NCI-H2227 (cell line): ENCODE measurements at regions not wholly inside any gene's neighbourhood (a gene's known extent, or its start where the extent isn't known, plus 50 kb on each side); places are given as distances from the start of the nearest gene placed in this dataset.
A peak's percentile ranks its signal among the peaks of the same experiment; 100 is the strongest.

Source experiments
- DNase-seq: peaks from one replicate; lab custom pipeline; 2025; ENCODE audit not compliant: unreplicated experiment; lab: John Stamatoyannopoulos, UW

GRCh38 chr2:65710356-65710755, 278.0 kb upstream of the SPRED2 start:
- DNase-seq, result no peak

GRCh38 chr2:65708086-65708485, 275.7 kb upstream of the SPRED2 start:
- DNase-seq, result no peak

DNA sequence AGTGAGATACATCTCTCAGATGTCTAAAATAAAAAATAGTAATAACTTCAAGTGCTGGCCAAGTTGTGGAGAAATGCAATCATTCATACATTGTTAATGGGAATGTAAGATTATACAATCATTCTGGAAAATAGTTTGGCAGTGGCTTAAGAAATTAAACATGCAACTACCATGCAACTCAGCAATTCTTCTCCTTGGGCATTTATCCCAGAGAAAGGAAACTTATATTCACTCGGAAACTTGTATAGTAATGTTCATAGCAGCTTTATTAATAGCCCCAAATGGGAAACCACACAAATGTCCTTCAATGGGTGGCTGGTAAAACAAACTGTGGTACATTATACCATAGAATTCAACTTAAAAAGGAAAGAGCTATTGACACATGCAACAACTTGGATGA, 274.0 kb upstream of the SPRED2 start:
- DNase-seq, result no peak

DNA sequence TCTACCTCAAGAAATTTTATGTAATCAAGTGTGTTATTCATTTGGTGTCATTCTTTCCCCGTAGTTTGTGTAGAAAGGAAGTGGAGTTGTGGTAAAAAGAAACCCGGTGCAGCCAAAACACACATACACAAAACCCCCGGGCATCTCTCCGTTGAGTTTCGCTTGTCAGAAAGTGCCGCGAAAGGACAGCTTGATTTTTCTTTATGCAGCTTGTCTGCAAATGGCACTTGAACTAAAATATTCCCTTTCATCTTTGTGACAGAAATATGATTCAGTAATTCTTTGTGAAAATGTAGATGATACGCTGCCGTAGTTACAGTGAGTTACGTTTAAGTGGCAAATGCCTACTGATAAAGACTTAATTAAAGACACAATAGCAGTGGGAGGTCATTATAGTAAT, 268.8 kb upstream of the SPRED2 start:
- peak; percentile 12 for DNase-seq

DNA sequence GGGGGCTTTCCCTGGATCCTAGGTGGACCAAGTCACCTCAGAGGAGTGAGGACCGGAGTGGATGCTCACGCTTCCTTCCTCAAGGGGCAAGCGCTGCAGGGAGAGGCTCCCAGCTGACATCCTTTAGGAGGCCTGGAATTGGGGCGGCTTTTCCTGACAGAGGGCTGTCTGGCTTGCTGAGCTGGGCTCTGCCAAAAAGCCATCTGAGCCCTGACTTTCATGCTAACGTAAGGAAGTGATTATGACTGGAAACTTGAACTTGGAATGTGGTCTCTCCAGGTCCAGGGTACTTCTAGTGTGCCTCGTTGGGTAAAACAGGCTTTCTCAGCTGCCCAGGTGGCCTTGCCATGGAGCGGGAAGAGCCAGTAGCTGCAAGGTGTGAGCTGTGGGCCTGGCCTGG, 268.3 kb upstream of the SPRED2 start:
- no peak for DNase-seq

DNA sequence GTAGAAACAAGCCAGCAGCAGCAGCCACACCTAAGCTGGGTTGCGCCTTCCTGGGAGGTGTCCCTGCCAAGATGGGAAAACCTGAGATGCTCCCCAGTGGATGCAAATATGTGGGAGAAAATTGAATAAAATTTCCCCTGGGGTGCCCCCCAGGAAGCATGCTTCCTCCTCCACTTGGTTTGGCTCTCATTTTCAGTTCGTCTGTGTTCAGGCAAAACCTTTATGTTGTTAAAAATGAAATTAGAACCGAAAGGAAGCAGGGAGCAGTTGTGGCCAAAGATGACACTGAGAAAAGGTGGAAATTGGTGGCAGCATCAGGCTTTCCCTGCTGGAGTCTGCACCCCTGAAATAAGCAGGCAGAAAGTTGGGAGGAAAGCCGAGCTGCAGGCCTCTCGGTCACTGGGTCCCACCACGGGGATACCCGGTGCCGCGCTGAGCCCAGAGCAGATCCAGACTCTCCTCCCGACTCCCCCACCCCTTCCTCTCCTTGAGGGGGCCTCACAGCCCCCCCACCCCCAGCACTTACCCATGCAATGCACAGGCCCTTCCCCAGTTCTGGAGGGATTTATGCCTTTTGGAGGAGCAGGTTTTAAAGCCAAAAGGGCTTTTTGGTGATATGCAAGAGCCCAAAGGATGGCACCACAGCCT, 267.7 kb upstream of the SPRED2 start:
- no peak for DNase-seq

DNA sequence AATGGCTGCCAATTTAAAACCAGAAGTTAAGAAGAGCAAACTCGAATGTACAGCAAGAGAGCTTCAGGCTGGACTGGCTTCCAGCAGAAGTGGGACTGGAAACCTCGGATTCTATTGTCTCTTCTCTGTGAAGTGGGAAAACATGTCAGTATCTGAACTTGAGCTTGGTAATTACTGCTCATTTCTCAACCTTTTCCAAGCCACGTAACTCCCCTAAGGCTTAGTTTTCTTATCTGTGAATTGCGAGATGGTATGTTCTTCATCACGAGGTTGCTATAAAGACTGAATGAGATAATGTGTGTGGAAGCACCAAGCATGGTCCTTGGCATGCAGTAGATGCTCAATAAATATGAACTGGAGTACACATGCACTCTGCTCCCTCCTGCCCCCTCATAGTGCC, 259.4 kb upstream of the SPRED2 start:
- no peak for DNase-seq

GRCh38 chr2:65688141-65688886, 255.9 kb upstream of the SPRED2 start:
- DNase-seq, result no peak

DNA sequence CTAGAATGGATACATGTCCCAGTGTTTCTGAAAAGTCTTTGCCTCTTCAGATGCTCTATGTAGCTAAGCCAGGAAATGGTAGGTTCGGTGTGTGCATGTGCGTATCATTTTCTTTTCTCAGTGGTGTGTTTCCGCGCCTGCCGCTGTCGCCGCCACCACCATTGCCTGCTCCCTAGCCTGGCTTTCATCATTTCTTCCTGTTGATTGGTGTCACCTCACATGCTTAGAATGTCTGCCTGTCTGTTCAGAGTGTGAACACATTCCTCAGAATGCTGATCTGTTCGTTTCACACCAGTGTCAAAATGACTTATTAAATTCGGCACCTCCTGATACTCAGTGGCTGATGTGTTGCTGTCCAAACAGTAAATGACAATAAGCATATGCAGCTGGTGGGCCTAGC, 255.2 kb upstream of the SPRED2 start:
- DNase-seq, result no peak

GRCh38 chr2:65686928-65687521, 254.6 kb upstream of the SPRED2 start:
- peak; percentile 1 for DNase-seq

DNA sequence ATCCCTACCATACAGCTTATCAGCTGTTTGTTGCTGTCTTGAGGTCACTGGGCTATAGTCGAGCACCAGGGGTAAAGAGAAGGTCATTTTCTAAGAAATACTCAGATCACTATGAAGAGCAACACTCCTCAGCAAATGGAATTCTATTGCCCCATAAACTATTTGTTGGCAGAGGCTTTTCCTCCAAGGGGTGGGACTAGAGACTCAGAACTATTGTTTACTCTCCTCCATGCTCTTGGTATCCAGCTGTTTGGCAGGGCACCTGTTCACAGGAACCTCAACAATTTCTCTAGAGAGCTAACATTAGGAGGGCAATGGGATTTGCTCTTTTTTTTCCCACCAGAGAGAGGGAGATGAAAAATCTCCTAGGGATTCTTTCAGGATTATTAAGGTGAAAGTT, 249.1 kb upstream of the SPRED2 start:
- no peak for DNase-seq

DNA sequence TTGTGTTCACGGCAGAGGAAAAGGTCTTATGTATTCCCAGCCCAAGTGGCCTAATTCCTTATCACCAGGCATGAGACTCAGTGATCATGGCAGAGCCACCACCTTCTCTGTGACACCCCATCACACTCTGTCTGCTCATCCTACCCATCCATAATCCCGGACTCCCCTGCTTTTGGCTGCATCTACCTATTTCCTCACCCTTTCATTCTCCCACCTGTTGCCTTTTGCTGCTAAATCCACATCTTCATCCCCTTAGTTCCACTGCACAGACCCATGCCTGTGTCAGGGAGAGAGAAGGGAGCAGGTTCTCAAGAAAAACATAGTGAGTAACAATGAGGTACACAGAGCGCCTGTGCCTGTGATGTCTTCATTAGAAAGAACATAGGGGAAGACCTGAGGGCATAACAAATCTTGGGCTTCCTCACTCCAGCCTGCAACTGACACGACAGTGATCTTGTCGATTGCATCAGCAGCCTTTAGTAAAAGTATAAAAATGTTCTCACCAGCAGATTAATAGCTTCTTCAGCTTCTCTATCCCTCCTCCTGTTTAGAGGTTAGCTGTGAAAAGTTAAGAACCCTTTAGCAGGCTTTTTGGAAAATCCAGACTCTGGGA, 246.5 kb upstream of the SPRED2 start:
- no peak for DNase-seq

DNA sequence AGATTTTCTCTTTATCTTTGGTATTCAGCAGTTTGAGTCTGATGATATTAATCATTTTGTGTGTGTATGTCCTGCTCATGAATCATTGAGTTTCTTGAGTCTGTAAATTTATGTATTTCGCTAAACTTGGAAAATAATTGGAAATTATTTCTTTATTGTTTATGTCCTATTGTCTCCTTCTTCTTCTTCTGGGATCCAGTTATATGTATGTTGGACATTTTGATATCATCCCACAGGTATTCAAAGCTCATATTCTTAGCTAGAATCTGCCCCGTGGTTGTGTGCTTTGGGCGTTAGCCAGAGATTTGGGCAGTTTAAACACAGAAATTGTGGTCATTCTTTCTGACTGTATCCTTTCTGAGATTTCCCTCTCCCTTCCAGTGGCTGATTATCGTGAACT, 243.0 kb upstream of the SPRED2 start:
- DNase-seq, result no peak

GRCh38 chr2:65671670-65672242, 239.4 kb upstream of the SPRED2 start:
- no peak for DNase-seq

GRCh38 chr2:65669574-65669973, 237.2 kb upstream of the SPRED2 start:
- DNase-seq, result no peak

DNA sequence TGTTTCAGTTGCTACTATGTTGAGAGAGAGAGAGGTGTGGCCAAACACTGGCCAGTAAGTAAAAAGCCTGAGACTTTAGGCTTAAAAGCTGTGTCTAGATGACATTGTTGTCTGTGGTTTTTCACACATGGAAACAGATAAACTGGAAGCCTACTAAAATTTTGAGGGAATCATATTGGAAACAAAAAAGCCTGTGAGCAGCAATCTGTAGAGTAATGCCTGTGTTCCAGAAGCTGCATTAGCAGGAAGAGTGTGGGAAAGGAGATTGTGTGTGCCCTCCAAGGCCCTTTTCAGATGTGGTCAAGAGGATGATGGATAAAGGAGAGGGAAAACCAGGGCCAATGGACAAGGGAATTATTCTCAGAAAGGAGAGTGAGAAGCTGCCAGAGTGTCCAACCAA, 236.3 kb upstream of the SPRED2 start:
- DNase-seq, result no peak

DNA sequence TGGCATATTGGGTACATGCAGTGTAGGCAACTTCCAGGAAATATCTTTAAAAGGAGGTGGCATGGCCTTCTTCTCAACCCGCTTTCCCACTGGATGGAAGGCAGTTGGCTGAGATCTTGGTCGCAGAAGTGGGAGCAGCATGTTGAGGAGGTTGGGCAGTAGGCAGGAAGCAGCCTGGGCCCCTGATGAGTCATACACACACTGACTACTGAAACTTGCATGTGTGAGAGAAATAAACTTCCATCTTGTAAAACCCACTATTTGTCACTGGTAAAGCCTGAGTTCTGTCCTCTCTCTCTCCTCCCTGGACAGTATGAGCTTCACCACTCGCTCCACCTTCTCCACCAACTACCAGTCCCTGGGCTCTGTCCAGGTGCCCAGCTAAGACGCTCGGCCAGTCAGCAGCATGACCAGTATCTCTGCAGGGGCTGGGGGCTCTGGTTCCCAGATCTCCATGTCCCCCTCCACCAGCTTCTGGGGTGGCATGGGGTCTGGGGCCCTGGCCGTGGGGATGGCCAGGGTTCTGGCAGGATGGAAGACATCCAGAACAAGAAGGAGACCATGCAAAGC, 233.8 kb upstream of the SPRED2 start:
- DNase-seq, result no peak

DNA sequence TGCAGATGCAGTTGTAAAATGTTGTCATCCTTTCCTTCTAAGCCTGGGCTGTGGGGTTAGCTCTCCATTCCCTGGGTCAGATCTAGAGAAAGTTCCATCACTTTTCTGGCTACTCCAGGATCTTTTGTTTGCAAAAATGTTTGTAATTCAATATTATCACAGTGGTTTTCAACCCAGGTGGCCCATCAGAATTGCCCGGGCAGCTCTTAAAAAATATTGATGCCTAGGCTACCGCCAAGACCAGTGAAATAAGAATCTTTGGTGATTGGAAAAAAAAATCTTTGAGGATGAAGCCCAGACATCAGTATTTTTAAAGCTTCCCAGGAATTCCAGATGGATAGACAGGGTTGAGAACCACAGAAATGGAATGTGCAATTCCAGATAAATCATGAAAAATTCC, 232.5 kb upstream of the SPRED2 start:
- no peak for DNase-seq

- DNase-seq, result no peak
Observed at GRCh38 chr2:65663831-65664407, 231.5 kb upstream of the SPRED2 start.

DNA sequence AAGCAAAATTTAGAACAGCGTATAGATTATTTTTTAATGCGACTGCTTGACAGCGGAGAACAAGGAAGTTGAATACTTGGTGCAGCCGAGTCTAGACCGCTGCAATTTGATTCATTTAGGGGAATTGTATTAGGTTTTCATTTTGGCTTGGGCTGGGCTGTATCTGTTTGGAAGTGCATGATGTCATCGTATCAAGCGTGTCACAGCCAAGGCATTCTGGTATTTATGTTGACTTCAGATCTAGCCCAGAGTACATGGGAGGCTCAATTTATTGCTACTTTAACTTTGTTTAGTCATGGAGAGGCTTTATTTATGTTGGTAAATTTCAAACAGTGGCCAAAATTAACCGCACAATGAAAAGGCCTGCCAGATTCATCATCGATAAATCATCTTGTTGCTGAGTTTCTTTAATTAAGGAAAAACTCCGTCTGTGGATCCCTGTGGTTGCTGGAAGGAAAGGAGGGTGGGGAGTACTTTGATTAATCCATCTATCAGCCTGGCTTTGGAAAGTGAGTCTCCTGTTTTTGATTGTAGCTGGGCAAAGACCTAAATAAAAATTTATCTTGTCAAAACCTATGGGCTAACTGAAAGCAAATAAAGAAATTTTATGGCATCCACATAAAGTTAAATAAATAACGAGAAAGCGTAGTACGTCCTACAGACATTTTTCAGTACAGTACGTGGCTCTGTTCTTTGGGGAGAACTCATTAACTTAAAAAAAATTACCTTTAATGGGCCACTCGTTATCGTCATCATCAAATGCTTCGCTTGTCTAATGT, 230.4 kb upstream of the SPRED2 start:
- DNase-seq, result no peak
